Heart left ventricle (tissue), 13 donors: ENCODE measurements at regions not wholly inside any gene's neighbourhood (a gene's known extent, or its start where the extent isn't known, plus 50 kb on each side); places are given as distances from the start of the nearest gene placed in this dataset.
A peak's percentile ranks its signal among the peaks of the same experiment; 100 is the strongest.
"Not testable (repeated sequence)": the region's sequence is repeated elsewhere in the genome, so short reads cannot be mapped to it uniquely, and the experiment has no call there.

ENCODE experiments used
- POLR2A ChIP-seq, 2 donors: fragments of 450-650 bp; IDR thresholded peaks; one replicate each; pipeline ENCODE4 v1.6.1; 2017; ENCODE audit warnings: antibody characterized with exemption in 2 of 2, mild to moderate bottlenecking in 2 of 2, moderate library complexity in 2 of 2
- TF ChIP-seq, protein P1 (sequence below), 12 donors: fragments of 200-600 bp; sonication (generic) in 4 of 12; IDR thresholded peaks; one replicate each; pipeline versions ENCODE4 v1.5.0 to v1.8.0; 2018 to 2022; ENCODE audit warnings: antibody characterized with exemption in 12 of 12, mild to moderate bottlenecking in 5 of 12
- donor health status: ischemic (EF 13 %, LVEDD 7.1; RV severe dilation, severe dysfunction).
- donor health status: DM: no; HTN: yes; CAD: no.
- donor health status: DM: no; HTN: no; CAD: no.
- donor health status: ischemic (EF 25% LVEDD 6.9; RV normal size, moderate dysfunction).
- donor health status: ischemic (EF 25% LVEDD 5.7; RV mildly dilated, moderate dysfunction).
- donor health status: ischemic (EF 35%, LVEDD 5.7; RV mildly dilated, moderate dysfunction).
- donor health status: nonischemic (EF 11% LVEDD 7.7; RV severe dilation, severe dysfunction).
- donor health status: DM: yes; HTN: yes; CAD: no.
- donor health status: PGD.
- donor health status: ischemic (EF 29% LVEDD 5.4; RV normal size, mild dysfunction).
- donor health status: nonischemic (EF 23%, LVEDD 6.1; RV moderate dilation, normal function).

DNA sequence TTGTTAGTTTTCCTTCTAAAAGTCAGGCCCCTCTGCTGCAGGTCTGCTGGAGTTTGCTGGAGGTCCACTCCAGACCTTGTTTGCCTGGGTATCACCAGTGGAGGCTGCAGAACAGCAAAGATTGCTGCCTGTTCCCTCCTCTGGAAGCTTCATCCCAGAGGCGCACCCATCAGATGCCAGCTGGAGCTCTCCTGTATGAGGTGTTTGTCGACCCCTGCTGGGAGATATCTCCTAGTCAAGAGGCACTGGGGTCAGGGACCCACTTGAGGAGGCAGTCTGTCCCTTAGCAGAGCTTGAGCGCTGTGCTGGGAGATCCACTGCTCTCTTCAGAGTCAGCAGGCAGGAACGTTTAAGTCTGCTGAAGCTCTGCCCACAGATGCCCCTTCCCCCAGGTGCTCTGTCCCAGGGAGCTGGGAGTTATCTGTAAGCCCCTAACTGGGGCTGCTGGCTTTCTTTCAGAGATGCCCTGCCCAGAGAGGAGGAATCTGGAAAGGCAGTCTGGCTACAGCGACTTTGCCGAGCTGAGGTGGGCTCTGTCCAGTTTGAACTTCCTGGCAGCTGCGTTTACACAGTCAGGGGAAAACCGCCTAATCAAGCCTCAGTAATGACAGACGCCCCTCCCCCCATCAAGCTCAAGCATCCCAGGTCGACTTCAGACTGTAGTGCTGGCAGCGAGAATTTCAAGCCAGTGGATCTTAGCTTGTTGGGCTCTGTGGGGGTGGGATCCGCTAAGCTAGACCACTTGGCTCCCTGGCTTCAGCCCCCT is 49.9 kb upstream of the PGBD5 start:
- TF ChIP-seq POLR2A (IDR thresholded peaks at IDR 0.05) = not testable (repeated sequence)
- TF ChIP-seq, protein P1, sequence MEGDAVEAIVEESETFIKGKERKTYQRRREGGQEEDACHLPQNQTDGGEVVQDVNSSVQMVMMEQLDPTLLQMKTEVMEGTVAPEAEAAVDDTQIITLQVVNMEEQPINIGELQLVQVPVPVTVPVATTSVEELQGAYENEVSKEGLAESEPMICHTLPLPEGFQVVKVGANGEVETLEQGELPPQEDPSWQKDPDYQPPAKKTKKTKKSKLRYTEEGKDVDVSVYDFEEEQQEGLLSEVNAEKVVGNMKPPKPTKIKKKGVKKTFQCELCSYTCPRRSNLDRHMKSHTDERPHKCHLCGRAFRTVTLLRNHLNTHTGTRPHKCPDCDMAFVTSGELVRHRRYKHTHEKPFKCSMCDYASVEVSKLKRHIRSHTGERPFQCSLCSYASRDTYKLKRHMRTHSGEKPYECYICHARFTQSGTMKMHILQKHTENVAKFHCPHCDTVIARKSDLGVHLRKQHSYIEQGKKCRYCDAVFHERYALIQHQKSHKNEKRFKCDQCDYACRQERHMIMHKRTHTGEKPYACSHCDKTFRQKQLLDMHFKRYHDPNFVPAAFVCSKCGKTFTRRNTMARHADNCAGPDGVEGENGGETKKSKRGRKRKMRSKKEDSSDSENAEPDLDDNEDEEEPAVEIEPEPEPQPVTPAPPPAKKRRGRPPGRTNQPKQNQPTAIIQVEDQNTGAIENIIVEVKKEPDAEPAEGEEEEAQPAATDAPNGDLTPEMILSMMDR (IDR thresholded peaks at IDR 0.05) = peak in 1 of 12 donors; percentile 13
